Iris pigment epithelial cell (primary cell): ENCODE measurements at regions not wholly inside any gene's neighbourhood (a gene's known extent, or its start where the extent isn't known, plus 50 kb on each side); places are given as distances from the start of the nearest gene placed in this dataset.
"Not testable (repeated sequence)": the region's sequence is repeated elsewhere in the genome, so short reads cannot be mapped to it uniquely, and the experiment has no call there.

Experiments used
- DNase-seq: peaks from one replicate; pipeline ENCODE4 v3.0.0-alpha.2; 2011; ENCODE audit warnings: low read depth

DNA sequence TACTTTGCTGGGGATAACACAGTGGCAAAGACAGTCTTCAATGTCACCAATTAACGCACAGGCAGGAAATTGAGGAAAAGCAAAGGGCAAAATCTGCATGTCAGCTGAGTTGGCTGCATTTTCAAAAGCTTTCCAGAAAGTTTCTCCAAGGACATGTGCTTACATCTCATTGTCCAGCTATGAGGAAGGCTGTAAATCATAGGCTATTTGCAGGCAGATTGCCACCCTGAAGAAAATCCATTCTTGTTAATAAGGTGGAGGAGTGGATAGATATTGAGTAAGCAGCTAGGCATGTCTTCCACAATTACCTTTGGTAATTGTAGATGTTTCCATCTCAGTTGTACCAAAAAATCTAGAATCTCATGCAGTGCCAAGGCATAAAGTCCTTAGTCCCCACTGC is 278.0 kb upstream of the NUDT12 start:
- no peak for DNase-seq

DNA sequence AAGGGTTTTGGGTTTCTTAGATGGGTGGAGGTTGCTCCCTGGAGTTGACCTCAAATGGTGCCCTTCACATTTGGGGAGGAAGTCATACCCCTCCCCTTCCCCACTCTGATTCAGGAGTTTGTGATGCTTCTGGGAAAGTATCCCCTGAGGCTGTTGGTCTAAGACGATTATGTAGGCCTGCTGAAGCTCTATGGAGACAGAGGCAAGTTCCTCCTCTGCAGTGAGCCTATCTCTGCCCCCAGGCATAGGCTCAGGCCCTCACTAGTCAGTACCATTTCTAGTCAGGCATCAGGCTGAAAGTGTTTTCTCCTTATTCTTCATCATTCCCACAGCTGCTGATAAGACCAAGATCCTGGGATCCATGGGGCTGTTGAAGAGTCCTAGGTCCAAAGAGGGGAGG is 271.6 kb upstream of the NUDT12 start:
- no peak for DNase-seq

DNA sequence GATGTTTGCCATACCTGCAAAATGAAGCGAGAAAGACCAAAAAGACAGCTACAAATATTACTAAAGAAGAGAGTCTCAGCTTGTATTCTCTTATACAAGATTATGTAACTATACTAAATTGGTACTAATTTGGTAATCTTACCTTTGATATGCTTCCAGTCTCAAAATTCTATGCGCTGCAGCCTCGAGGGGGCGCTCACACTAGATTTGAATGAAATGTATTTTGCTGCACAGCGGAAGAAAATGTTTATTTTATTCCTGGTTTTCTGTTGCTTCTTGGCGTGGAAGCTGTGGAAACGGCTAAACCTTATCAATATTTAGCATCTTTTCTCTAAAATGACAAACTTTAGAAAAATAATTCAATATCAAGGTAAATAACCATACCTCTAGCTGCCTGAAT is 267.0 kb upstream of the NUDT12 start:
- DNase-seq = peak; percentile 8

DNA sequence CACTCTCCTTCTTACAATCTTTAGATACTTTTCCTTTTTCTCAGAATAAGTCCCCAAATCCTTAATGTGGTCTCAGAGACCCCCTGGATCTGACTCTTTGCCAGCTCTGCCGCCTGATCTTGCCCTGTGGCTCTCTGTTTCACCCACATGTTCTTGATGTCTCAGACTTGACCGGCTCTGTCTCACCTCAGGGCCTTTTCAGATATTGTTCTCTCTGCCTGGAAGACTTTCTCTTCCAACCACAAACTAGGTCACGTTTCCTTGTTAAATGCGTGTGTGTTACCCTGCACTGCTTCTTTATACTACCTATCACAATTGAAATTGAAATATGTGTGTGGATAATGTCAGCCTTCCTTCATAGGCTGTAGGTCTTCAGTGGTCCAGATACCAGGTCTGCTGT is 265.4 kb upstream of the NUDT12 start:
- DNase-seq = no peak

DNA sequence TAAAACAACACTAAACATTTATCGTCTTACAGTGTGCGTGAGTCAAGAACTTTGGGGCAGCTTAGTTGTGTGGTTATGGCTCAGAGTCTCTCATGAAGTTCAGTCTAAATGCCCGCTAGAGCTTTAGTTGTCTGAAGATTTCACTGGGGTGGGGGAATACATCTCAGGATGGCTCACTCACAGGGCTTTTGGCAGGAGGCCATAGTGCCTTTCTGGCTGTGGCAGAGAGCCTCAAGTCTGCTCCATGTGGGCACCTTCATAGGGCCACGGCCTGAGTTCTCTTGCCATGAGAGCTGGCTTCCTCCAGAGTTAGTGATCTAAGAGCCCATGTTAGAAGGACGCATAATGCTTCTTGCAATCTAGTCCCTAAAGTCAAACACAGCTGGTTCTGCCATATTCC is 258.8 kb upstream of the NUDT12 start:
- no peak for DNase-seq

DNA sequence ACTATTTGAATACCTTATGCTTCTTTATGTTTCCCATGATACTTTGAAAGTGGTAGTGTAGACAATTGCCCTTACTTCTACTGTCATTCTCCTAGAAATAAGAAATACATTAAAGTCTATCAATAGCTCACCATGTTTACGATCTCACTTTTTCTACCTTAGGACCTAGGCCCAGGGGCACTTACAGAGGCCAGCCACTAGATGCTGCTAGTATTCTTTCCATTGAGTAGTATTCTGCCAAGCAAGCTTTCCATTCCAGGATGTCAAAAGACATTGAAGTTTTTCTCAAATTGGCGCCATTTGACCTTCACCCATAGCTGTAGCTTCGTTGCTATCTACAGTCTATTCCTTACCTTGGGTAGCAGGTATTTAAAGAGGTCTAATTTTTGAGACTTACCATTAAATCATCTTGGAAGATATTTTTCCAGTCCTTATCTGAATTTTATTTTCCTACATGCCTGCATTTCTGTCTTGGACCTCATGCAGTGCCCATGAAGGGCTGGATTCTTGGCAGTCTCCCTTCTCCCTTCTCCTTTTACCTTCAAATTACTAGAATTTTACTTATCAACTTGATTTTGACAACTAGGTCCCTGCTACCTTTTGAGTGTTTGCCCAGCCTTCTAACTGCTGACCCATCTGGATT is 246.0 kb upstream of the NUDT12 start:
- DNase-seq = peak; percentile 63

DNA sequence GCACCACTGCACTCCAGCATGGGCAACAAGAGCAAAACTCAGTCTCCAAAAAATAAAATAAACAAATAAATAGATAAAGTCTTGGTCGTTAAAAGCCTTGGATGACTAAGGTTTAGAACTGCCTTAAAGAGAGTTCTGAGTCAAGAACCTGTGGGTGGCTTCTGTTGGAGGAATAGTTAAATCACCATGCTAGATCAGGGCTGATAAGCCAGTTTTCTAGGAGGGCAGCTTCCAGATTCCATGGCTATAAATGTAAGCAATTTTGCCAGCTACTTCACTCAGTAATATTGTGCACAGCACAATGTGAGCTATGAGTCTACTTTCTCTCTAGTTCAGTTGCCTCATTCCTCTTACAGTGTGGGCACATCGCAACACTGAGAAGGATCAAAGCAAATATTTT is 242.1 kb upstream of the NUDT12 start:
- DNase-seq = peak; percentile 28

DNA sequence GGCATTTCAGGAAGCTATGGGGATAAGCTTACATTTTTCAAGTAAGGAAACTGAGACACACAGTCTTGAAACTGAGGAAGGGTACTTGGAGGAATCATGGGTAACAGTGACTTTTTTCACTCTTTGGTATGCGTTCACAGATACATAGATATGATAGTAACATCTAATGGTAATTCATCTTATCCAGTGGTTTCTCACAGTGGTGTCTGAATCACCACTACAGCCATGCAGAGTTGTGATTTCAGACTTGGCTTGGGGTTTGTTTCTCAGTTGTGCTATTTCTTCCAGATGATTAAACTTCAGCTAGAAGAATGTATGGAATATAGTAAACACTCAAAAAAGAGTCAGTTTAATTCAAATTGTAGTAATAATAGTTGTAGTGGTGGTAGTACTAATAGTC is 239.1 kb upstream of the NUDT12 start:
- DNase-seq = peak; percentile 38

DNA sequence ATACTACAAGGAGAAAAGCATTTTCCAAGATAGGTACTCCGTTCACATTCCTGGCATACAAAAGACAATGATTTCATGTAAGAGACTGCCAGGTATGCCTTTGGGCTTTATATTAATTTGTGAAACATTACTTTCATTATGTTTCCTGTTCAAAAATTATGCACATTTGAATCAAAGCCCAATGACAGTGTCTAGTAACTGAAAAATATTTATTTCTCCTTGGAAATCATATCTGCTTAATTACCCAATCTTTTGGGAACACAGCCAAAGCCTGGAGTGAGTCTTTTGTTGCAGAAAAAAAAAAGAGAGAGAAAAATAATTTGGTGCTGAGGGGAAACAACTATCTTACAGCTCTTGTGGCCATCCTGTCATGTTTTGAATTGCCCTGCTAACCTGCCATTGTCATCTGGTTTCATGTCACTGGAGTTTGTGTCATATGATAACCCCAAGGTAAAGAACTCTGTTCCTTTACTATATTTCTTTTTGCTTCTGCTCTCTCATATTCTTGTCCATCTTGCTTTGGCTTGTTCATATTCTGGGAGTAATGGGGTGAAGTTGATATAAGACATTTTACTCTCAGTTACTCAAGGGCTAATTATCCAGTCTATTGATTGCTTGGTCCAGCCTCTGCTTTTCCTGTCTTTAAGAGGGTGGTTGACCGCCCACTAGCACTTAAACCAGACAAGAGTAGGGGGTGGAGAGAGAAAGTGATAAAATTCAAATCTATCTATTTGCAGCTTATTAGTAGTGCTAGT is 238.3 kb upstream of the NUDT12 start:
- DNase-seq = peak; percentile 47

DNA sequence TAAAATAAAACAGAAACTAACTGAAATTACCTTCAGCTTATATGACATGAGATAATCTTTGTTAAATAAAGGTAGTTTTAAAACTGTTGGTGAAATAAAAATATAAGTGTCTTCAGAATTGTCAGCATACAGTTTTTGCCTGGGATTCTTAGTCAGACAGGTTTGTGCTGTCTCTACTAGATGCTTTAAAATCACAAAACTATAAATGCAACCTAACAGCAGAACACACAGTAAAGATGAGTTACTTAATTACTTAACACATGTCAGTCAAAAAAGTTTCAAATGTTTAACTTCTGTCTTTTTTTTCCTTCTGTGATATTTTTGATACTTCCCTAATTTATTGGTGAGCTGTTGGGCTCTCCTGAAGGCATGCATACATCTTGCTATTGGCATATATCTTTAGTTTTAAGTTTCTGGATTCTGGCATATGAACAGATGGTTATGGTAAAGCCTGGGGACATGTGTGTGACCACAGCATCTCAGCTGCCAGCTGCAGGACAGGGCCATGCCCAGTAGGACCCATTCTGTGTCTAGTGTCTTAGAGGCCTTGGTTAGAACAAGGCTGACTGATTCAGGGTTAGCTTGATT is 231.1 kb upstream of the NUDT12 start:
- DNase-seq = no peak

DNA sequence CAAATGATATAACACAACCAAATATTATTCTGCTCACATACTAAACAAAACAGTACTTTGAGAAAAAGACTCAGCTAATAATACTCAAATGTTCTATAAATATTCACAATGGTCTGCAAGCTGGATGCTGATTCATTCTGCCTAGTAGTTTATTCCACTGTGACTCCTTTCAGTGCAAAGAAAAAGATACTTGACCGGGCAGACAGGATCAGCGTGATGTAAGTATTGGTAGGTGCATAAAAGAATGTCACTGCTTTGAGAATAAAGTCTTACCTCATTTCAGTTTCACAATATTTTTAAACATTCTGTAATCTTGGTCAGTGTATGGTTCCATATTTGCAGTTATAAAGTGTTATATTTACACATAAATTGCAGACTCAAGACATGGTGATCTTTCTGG is 223.0 kb upstream of the NUDT12 start:
- DNase-seq = peak; percentile 38

DNA sequence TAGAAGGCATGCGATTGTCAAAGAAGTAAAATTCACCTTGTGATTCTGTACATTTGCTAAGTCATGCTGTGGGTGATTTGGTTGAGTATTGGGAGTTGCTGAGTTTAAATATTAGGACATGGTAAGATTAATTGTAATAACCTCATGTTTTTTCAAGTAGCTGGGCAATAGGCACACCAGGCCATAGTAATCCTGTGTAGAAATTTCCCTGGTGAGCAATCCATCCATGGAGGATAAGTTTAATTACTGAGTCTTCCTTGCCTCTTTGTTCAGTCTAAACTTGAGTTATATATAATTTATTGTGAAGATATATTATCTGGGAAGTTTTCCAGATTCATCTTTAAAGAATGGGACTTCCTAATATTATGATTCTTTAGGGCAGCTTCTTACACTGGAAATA is 221.1 kb upstream of the NUDT12 start:
- DNase-seq = no peak

DNA sequence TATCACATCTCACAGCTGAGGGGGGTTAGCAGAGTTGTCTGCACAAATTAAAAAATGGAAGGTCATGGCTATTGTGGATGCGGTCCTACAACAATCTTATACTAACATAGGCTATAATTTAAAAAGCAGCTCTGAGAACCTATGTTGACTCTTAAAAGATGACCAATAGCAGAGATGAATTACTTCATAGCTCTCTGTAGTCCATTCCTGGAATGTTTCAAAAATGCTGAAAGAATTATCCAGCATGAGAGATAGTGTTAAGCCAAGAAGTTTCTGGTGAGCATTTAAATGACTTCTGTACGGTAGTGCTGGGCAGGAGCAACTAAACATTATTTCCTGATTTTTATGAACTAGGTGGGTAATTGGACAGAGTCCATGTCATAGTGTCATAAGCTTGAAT is 218.2 kb upstream of the NUDT12 start:
- DNase-seq = no peak

DNA sequence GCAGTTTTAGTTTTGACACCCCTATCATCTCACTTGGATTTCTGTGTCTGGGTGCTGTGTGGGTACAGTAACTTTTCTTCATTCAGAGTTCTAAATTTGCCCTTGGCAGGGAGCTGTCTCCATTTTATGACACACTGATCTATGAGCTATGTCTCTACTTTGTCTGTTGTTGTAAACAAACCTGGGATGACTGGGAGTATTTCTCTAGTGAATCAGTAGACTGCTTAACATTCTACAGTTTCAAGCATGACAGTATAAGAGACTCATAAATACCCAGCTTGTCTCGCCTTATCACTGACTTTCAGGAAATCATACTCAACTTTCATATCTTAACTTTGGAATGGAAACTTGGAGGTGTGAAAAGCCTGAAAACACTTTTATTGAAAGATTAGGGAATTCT is 212.1 kb upstream of the NUDT12 start:
- DNase-seq = peak; percentile 53

DNA sequence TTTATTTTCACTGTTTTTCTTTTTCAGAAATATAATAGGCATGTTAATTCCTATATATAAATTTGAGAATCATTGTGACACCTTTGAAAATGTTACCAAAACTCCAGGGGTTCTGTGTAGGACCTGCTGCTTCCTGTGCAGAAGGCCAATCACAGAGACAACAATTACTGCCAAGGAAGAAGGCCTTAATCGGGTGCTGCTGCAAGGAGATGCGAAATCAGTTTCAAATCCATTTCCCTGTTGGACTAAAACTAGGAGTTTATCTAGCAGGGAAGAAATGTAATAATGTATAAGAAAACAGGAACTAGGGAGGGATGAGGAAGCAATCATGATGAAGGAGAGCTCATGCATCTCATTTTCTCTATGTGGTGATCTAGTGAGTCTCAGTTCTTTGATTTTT is 209.7 kb upstream of the NUDT12 start:
- DNase-seq = no peak

DNA sequence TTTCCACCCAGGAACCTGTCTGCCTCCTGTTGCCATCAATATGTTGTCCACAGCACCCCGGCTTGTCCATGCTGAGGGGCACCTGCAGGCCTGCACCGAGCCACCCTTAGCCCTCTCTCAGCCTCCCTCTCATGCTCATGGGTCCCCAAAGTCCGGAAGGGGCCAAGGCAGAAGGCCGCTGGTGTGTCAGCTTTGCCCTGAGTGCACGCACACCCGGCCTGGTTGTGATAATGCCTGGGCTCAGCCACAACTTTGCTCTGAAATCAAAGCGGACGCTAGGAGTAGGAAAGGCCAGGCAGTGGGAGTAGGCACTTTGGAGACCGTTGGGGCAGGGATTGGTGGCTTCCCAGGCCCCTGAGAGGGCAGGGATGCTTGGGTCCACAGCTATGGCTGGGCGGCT is 201.8 kb upstream of the NUDT12 start:
- DNase-seq = no peak

DNA sequence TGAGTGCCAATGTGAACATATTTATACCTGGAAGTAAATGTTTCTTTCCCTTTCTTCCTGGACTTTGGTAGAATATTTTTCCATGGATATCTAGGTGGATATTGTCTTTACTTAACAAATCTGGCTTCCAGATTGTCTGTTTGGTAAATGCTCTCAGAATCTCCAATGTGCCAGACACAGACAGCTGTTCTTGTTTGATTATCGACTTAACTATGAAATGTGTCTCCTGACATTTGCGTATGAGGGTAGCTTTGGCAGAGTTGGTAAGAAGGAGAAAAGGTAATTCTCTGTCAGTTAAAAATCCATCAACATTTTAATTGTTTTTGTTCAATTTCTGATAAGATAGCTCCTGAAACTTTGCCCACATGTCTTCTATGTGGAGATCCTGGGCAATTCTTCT is 196.4 kb upstream of the NUDT12 start:
- DNase-seq = no peak

DNA sequence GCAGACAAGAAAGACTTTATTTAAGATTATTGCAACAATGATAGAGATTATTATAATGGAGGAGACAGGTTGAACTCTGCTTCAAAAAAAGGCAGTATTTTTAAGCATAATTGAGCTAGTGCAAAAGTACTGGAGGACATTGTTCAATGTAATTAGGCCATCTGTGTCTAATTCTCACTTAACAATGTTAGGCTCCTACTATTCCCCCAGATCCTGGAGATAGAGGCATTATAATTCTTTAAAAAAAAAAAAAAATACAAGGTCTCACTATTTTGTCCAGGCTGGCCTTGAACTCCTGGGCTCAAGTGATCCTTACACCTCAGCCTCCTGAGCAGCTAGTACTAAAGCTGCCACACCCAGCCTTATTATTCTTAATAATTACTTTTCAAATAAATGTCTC is 193.4 kb upstream of the NUDT12 start:
- DNase-seq = no peak

DNA sequence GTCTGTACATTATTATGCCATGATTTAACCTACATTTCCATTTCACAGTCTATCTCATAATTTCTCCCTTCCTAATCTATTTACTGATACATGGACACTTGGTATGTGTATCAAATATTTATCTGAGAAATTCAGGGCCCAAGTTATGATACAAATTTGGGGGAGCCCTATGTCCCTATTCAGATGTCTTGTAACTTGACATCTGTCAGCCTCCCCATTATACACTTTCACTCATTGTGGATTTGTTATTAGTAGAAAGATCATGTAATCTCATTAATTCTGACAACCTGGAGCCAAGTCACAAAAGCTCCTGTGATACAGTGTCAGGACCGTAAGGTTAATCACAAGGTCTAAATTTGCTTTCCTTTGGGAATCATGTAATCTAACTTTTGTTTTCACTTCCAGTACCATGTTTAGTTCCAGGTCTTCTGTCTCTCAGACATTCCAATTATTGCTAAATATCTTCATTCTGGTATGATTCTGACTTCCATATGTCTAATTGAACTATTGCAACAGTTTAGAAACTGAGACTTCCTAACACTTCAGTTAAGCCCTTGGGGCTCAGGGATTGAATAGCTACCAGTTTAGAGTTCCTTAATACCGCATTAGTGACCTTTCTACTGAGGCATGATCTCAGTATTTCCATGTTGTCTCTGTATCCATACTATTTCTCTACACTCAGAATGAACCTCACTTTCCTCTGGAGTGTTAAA is 182.9 kb upstream of the NUDT12 start:
- peak; percentile 4 for DNase-seq

DNA sequence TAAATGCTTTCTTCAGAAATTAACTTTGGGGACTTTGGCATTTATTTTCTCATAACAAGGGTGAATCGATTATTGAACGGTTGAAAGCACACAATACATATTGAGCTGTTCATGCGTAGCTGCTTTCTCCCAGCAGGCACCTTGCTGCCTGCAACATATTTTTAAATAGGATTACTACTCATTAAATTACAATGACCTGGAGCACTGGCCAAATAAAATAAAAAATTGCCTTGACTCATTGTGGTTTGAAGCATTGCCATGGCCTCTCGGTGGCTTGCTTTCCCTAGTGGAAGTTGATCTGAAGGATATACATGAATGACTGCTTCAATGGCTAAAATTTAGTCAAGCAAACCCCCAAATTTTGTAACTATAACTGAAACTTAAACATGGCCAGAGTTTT is 181.6 kb upstream of the NUDT12 start:
- DNase-seq = peak; percentile 72

DNA sequence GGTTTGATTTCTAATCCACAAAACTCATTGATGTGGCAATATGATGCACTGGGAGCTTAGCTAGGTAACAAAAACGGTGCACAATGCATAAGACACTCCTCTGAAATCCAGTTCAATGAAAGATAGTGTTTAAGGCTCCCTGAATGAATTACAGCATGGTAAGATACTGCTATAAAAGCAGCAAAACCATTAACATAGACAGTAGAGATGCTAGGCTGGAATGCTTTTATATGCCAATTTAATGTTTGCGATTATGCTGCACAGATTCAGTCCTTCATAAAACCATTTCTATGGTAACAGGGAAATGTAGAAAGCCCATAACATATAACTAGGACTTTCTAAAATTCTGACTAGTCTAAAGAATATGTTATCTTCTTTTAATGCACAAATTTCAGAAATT is 180.8 kb upstream of the NUDT12 start:
- DNase-seq = no peak

DNA sequence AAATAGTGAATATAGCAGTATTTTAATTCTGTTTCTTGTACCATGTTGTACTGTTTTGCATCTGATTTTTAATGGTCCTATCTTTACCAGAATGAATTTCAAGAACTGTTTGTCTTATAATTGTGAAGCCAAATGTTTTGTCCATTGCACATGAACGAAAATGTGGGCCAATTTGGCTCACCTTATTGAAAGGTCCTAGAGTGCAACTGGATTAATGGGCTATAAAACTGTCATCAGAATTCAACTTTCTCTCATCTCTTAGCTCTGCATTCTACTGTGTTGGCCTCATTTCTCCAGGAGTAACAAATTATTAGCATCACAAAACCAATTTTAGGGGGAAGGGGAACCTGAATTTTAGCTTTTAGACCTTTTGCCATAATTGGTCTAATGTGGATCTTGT is 179.4 kb upstream of the NUDT12 start:
- DNase-seq = no peak

DNA sequence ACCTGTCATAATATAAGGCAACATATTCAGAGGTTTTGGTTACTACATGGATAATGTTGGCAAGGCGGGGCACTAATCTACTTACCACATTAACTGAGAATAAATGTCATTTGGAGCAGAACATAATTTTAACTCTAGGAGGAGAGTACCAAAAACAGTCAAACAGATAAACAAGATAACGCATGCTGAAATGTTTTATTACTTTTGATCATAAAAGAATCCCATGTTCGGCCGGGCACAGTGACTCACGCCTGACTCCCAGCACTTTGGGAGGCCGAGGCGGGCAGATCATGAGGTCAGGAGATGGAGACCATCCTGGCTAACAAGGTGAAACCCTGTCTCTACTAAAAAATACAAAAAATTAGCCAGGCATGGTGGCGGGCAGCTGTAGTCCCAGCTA is 173.8 kb upstream of the NUDT12 start:
- not testable (repeated sequence) for DNase-seq
